WTC11 (cell line): ENCODE measurements at regions not wholly inside any gene's neighbourhood (a gene's known extent, or its start where the extent isn't known, plus 50 kb on each side); places are given as distances from the start of the nearest gene placed in this dataset.

ENCODE experiments used
- ATAC-seq: fragments of 200-7000 bp; cut with Tn5 transposase; 2 replicates; pipeline ENCODE4 v1.10.0; 2021; ENCODE audit warnings: mild to moderate bottlenecking, moderate library complexity
- CTCF ChIA-PET: fragments of 300-600 bp; sonication (Branson Sonifier 250); formaldehyde crosslinking; loops from one replicate; lab custom pipeline; 2021; ENCODE audit warnings: antibody characterized with exemption; lab: Charles Lee
- POLR2A ChIA-PET: fragments of 350-600 bp; sonication (Branson Sonifier 250); formaldehyde crosslinking; loops from one replicate; lab custom pipeline; 2021; ENCODE audit warnings: antibody characterized with exemption; lab: Charles Lee
- DNase-seq: peaks from one replicate; pipeline ENCODE4 v3.0.0; 2021; ENCODE audit warnings: low spot score
- H3K27ac Mint-ChIP-seq: 2 replicates; pipeline ENCODE4 v1.8.0; 2021; ENCODE audit warnings: mixed read lengths
- H3K27me3 Mint-ChIP-seq: 2 replicates; pipeline ENCODE4 v1.8.0; 2021; ENCODE audit warnings: low read depth, mild to moderate bottlenecking, moderate library complexity, mixed read lengths
- H3K36me3 Mint-ChIP-seq: 2 replicates; pipeline ENCODE4 v1.8.0; 2021; ENCODE audit warnings: mixed read lengths
- H3K4me1 Mint-ChIP-seq: 2 replicates; pipeline ENCODE4 v1.8.0; 2022; ENCODE audit warnings: mixed read lengths
- H3K4me3 Mint-ChIP-seq: 2 replicates; pipeline ENCODE4 v1.8.0; 2021; ENCODE audit warnings: mild to moderate bottlenecking, moderate library complexity, mixed read lengths
- H3K9me3 Mint-ChIP-seq: 2 replicates; pipeline ENCODE4 v1.8.0; 2021; ENCODE audit warnings: mixed read lengths
- CBFB ChIP-seq: sonication (generic); formaldehyde crosslinking; IDR thresholded peaks from 2 replicates; pipeline ENCODE4 v1.8.1; 2022; ENCODE audit warnings: mild to moderate bottlenecking, low read depth, missing genetic modification reagents
- CREB1 ChIP-seq: sonication (generic); formaldehyde crosslinking; IDR thresholded peaks from 2 replicates; pipeline ENCODE4 v1.8.0; 2023; ENCODE audit warnings: mild to moderate bottlenecking, missing genetic modification reagents
- E2F5 ChIP-seq: sonication (generic); formaldehyde crosslinking; IDR thresholded peaks from 2 replicates; pipeline ENCODE4 v1.8.1; 2022; ENCODE audit warnings: mild to moderate bottlenecking, moderate library complexity, missing genetic modification reagents
- EMX1 ChIP-seq: fragments of 250-450 bp; sonication (Bioruptor Pico); IDR thresholded peaks from 2 replicates; pipeline ENCODE4 v1.8.0; 2021; ENCODE audit warnings: mild to moderate bottlenecking
- ESRRA ChIP-seq: sonication (generic); formaldehyde crosslinking; IDR thresholded peaks from 2 replicates; pipeline ENCODE4 v1.8.1; 2022; ENCODE audit warnings: mild to moderate bottlenecking, missing genetic modification reagents, borderline replicate concordance
- GABPB1 ChIP-seq: sonication (generic); formaldehyde crosslinking; IDR thresholded peaks from 2 replicates; pipeline ENCODE4 v1.8.1; 2023; ENCODE audit warnings: mild to moderate bottlenecking, missing genetic modification reagents
- MAX ChIP-seq: sonication (generic); formaldehyde crosslinking; IDR thresholded peaks from 2 replicates; pipeline ENCODE4 v1.8.0; 2022; ENCODE audit warnings: mild to moderate bottlenecking, missing genetic modification reagents
- NR2C2 ChIP-seq: sonication (generic); formaldehyde crosslinking; IDR thresholded peaks from 2 replicates; pipeline ENCODE4 v1.8.0; 2022; ENCODE audit warnings: mild to moderate bottlenecking, missing genetic modification reagents
- NR3C1 ChIP-seq: sonication (generic); formaldehyde crosslinking; conservative IDR thresholded peaks from 2 replicates; pipeline ENCODE4 v1.8.1; 2023; ENCODE audit warnings: low read depth, mild to moderate bottlenecking, missing genetic modification reagents
- PRDM15 ChIP-seq: sonication (generic); formaldehyde crosslinking; IDR thresholded peaks from 2 replicates; pipeline ENCODE4 v1.8.0; 2022; ENCODE audit warnings: missing genetic modification reagents
- RORB ChIP-seq: fragments of 250-450 bp; sonication (Bioruptor Pico); IDR thresholded peaks from 2 replicates; pipeline ENCODE4 v1.9.0; 2021; ENCODE audit warnings: mild to moderate bottlenecking
- USF2 ChIP-seq: sonication (generic); formaldehyde crosslinking; IDR thresholded peaks from 2 replicates; pipeline ENCODE4 v1.8.1; 2023; ENCODE audit warnings: mild to moderate bottlenecking, missing genetic modification reagents, moderate library complexity
- ZMAT4 ChIP-seq: fragments of 250-450 bp; sonication (Bioruptor Pico); IDR thresholded peaks from 2 replicates; pipeline ENCODE4 v1.9.0; 2021; ENCODE audit warnings: mild to moderate bottlenecking
- ZNF138 ChIP-seq: sonication (generic); formaldehyde crosslinking; conservative IDR thresholded peaks from 2 replicates; pipeline ENCODE4 v1.8.1; 2022; ENCODE audit warnings: mild to moderate bottlenecking, moderate library complexity, missing genetic modification reagents
- ZNF232 ChIP-seq: sonication (generic); formaldehyde crosslinking; IDR thresholded peaks from 2 replicates; pipeline ENCODE4 v1.8.0; 2022; ENCODE audit warnings: mild to moderate bottlenecking, missing genetic modification reagents
- ZNF317 ChIP-seq: sonication (generic); formaldehyde crosslinking; IDR thresholded peaks from 2 replicates; pipeline ENCODE4 v1.8.1; 2023; ENCODE audit warnings: low read depth, mild to moderate bottlenecking, moderate library complexity, missing genetic modification reagents, borderline replicate concordance
- ZNF416 ChIP-seq: fragments of 250-450 bp; sonication (Bioruptor Pico); IDR thresholded peaks from 2 replicates; pipeline ENCODE4 v1.9.0; 2021; ENCODE audit warnings: mild to moderate bottlenecking, inconsistent platforms
- ZNF512 ChIP-seq: sonication (generic); formaldehyde crosslinking; IDR thresholded peaks from 2 replicates; pipeline ENCODE4 v1.8.1; 2022; ENCODE audit warnings: missing genetic modification reagents, borderline replicate concordance
- ZNF532 ChIP-seq: fragments of 250-450 bp; sonication (Bioruptor Pico); IDR thresholded peaks from 2 replicates; pipeline ENCODE4 v1.9.0; 2021; ENCODE audit warnings: mild to moderate bottlenecking, borderline replicate concordance
- ZNF671 ChIP-seq: fragments of 250-450 bp; sonication (Bioruptor Pico); IDR thresholded peaks from 2 replicates; pipeline ENCODE4 v1.8.0; 2021; ENCODE audit warnings: mild to moderate bottlenecking
- ZSCAN18 ChIP-seq: fragments of 250-450 bp; sonication (Bioruptor Pico); IDR thresholded peaks from 2 replicates; pipeline ENCODE4 v2.1.2; 2022; ENCODE audit warnings: mild to moderate bottlenecking, moderate library complexity

- POLR2A ChIA-PET, result no interaction called here
- no peaks in the 10 kb centered on the region for H3K9me3 Mint-ChIP-seq
- CTCF ChIA-PET, result no interaction called here
- H3K4me1 Mint-ChIP-seq, result peaks cover 25% of the 10 kb centered on the region
- no peak overlapping the region for H3K27ac Mint-ChIP-seq
- ATAC-seq, result no peak
- DNase-seq, result no peak
- no peak overlapping the region for H3K4me3 Mint-ChIP-seq
- TF ChIP-seq ESRRA, result no peak
- TF ChIP-seq USF2 (CRISPR knock-in tag), result no peak
- TF ChIP-seq MAX (CRISPR knock-in tag), result no peak
- TF ChIP-seq NR3C1 (CRISPR knock-in tag), result no peak
- TF ChIP-seq ZNF512 (CRISPR knock-in tag), result no peak
- no peak for TF ChIP-seq NR2C2 (CRISPR knock-in tag)
- TF ChIP-seq ZMAT4 (CRISPR knock-in tag), result no peak
- TF ChIP-seq PRDM15 (CRISPR knock-in tag), result no peak
- no peak for TF ChIP-seq ZNF416
- TF ChIP-seq CBFB (CRISPR knock-in tag), result no peak
- no peak for TF ChIP-seq E2F5
- no peaks in the 10 kb centered on the region; the same call in 1 of the 2 replicates for H3K27me3 Mint-ChIP-seq
- no peaks in the 10 kb centered on the region for H3K36me3 Mint-ChIP-seq
Observed at GRCh38 chrX:40249582-40249981, 151.8 kb upstream of the BCOR start.

- CTCF ChIA-PET, result interaction anchor here (1.8 kb wide), 1 partner anchor 19 kb away, joined by 4 read pairs; no protein-coding TSS in a partner anchor
- POLR2A ChIA-PET, result interaction anchor here (1.4 kb wide), 1 partner anchor 72 kb away, joined by 4 read pairs; no protein-coding TSS in a partner anchor
- no peaks in the 10 kb centered on the region; the same call in 1 of the 2 replicates for H3K27me3 Mint-ChIP-seq
Observed at GRCh38 chrX:40248822-40249221, 151.1 kb upstream of the BCOR start.

More at GRCh38 chrX:40248822-40249221, 151.1 kb upstream of the BCOR start:
- H3K4me3 Mint-ChIP-seq, result no peak overlapping the region
- no peaks in the 10 kb centered on the region for H3K36me3 Mint-ChIP-seq
- peaks cover 27% of the 10 kb centered on the region for H3K4me1 Mint-ChIP-seq
- H3K9me3 Mint-ChIP-seq, result no peaks in the 10 kb centered on the region
- DNase-seq, result no peak
- H3K27ac Mint-ChIP-seq, result no peak overlapping the region
- no peak for ATAC-seq
- TF ChIP-seq ZNF532 (CRISPR knock-in tag), result no peak
- no peak for TF ChIP-seq ZNF232 (CRISPR knock-in tag)
- no peak for TF ChIP-seq RORB (CRISPR knock-in tag)
- TF ChIP-seq CREB1 (CRISPR knock-in tag), result no peak
- TF ChIP-seq ZSCAN18 (CRISPR knock-in tag), result no peak
- no peak for TF ChIP-seq EMX1
- TF ChIP-seq ZNF671 (CRISPR knock-in tag), result no peak
- no peak for TF ChIP-seq GABPB1 (CRISPR knock-in tag)
- TF ChIP-seq ZNF512 (CRISPR knock-in tag), result no peak
- TF ChIP-seq ZNF138 (CRISPR knock-in tag), result no peak
- no peak for TF ChIP-seq ZNF317 (CRISPR knock-in tag)
